NCI-H2107 (cell line): ENCODE measurements at regions not wholly inside any gene's neighbourhood (a gene's known extent, or its start where the extent isn't known, plus 50 kb on each side); places are given as distances from the start of the nearest gene placed in this dataset.
"Not testable (repeated sequence)": the region's sequence is repeated elsewhere in the genome, so short reads cannot be mapped to it uniquely, and the experiment has no call there.

ENCODE experiments used
- DNase-seq: peaks from one replicate; lab custom pipeline; 2025; lab: John Stamatoyannopoulos, UW

DNA sequence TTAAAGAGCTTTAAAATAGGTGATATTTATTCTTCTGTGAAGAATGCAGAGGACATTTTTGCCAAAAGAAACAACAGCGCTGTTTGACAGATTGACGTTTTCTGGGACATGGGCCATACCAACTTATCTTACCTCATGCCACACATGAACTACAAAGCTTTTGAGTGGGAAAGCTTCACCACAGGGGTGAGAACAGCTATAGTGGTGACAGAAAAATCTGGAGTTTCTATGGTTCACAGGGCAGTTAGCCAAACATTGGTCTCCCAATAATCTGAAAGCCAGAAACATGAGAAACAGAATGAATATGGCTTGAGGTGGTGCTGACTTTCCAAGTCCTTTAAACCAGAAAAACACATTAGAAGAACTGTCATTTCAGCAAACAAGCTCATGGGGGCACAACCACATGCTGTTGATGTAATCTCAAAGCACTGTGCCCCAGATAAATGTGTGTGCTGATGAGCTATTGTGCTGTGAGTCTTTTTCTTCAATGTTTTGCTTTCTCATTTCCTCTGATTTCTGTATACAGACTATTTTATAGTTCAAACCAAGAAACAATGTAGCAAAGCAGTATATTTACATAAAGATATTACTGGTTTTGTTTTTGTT lies 905.4 kb downstream of the SLC16A7 start:
- no peak for DNase-seq

DNA sequence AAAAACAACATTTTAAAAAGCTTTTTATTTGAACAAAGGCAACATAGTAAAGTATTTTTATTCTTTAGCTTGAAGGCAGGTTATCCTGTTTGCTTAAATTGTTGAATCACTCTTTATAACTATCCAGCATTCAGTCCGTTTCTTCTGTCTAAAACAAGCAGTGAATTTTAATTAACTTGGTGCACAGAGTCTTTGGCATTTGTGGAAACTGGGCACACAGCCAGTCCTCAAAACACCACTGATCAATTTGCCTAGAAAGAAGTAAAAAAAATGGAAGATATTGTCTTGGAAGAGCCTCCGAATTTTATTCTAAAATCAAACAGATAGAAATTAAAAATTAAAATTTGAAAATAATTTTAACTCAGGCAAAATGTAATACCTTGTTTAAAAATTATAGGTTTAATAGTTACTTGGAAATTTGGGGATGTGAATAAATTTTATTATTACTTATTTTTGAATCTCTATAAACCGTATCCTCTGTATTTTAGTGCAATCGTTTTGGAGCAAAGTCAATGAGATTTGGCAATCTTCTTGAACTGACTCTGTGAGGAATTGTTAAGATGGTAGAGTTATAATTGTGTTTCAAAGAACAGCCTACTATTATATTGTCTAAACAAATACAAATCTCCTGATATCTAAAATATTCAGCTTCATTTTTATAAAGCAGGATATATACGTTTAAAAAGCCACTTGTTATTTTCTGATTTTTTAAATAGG lies 927.0 kb downstream of the SLC16A7 start:
- DNase-seq, result no peak

DNA sequence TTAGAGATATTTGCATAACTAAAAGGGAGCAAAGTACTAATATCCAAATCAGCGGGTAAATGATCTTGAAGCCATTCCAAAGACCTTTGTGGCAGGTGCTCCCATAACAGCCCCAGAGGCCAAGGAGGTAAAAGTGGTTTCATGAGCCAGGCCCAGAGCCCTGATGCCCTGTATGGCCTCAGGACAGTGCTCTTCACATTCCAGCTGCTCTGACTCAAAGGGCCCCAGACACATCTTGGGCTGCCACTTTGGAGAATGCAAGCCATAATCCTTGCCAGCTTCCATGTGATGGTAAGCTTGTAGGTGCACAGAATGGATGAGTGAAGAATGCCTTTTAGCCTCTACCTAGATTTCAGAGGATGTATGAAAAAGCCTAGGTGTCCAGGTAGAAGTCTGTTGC lies 933.4 kb downstream of the SLC16A7 start:
- DNase-seq, result no peak

DNA sequence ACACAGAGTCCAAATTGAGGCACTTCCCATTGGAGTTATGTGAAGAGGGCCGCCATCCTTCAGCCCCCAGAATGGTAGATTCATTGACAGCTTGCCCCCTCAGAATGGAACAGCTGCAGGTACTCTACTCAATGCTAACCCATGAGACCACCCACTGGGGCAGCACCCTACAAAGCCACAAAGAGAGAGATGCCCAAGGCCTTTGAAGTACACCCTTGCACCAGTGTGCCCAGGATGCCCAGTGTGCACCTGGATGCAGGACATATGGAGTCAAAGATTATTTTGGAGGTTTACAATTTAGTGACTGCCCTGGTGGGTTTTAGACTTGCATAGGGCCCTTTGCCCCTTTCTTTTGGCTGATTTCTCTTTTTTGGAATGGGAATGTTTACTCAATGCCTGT lies 933.9 kb downstream of the SLC16A7 start:
- no peak for DNase-seq

DNA sequence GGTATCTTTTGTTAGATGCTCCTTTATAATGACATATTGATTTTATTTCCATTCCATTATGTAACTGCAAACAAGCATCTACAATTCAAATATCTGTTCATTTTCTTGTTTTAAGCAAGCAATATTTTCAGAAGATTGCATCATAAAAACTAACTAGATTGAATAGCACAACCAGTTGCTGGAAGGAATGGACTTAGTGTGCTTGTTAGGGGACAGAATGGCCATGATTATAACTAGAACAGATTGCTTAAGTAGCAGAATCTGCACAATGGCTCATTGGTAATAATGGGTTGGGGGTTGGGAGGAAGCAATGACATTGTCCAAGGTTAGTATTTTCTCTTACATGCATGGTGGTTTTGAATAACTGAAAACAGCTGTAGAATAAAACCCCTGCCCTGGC lies 939.5 kb downstream of the SLC16A7 start:
- no peak for DNase-seq

DNA sequence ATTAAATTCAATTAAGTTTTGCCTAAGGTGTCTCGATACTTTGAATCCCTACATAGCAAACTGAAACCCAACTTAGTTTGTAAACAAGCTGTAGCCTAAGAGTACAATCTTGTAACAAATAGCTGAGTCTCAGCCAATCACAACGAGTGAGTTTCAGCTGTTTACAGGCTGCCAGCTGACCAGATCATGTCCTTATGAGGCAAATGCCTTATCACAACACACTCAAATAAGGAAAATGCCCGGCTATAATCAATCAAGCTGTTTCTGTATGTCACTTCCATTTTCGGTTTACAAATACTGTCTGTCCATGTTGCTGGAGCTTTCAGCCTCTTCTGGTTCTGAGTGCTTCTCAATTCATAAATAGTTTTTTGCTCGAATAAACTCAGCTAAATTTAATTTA lies 943.8 kb downstream of the SLC16A7 start:
- DNase-seq, result no peak

DNA sequence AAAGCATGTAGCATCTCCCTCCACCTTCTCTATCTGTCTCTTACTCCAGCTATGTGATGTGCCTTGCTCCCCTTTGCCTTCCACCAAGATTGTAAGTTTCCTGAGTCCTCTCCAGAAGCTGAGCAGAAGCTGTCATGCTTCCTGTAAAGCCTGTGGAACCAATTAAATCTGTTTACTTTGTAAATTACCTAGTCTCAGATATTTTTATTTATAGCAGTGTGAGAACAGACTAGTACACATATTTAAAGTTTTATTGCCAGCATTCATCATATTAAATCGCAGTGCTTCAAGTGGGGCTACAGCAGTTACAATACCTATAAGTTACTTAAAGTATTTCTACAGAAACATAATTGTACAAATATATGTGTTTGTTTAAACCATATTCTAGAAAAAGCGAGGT lies 973.1 kb downstream of the SLC16A7 start:
- DNase-seq, result no peak

DNA sequence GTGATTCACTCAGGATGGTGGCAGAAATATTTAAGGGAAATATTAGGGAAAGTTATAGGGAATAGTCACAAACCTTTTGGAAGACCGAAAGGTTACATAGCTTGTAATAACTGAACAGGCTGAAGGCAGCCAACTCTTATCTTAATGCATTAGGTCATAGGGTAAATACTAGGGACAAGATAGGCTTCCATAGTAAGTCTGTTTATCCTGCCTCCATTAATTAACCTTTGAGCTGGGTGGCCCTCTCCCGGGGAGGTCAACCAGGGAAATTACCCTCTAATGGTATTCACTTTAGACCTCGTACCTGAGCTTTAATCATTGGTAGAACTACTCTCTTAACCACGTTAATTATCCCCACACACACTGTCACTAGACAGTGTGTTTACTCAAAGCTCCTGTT lies 981.8 kb downstream of the SLC16A7 start:
- no peak for DNase-seq

DNA sequence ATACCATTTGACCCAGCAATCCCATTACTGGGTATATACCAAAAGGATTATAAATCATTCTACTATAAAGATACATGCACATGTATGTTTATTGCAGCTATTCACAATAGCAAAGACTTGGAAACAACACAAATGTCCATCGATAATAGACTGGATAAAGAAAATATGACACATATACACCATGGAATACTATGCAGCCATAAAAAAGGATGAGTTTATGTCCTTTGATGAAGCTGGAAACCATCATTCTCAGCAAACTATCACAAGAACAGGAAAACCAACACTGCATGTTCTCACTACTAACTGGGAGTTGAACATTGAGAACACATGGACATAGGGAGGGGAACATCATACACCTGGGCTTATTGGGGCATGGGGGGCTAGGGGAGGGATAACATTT lies 991.8 kb downstream of the SLC16A7 start:
- not testable (repeated sequence) for DNase-seq

DNA sequence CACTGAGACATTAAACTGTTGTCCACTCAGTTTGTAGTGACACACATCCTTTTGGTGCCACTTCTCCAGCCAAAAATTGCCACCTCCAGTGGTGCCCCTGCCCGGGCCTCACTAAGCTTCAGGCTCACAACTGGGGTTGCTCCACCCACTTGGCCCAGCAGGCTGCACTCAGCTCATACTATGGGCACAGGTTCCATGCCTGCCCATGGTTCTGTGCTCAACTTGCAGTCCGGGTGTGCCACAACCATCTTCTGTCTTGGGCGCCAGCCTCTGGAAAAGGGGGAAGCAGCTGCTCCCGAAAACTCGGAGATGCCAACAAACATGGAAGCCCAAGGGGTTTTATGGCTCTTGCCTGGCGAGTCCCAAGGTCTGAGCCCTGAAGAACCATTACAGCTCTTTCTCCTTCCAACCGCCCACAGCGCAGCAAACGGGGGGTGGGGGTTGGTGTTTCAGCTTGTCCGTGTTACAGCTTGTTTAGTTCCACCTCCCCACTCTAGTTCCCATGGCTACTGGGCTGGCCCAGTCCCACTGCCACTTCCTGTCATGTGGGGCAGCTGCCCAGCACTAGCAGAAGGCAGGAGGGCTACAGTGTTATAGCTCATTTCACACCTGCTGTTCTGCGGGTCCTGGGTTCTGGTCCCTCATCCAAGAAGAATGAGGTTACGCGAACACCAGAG lies 998.3 kb downstream of the SLC16A7 start:
- no peak for DNase-seq

DNA sequence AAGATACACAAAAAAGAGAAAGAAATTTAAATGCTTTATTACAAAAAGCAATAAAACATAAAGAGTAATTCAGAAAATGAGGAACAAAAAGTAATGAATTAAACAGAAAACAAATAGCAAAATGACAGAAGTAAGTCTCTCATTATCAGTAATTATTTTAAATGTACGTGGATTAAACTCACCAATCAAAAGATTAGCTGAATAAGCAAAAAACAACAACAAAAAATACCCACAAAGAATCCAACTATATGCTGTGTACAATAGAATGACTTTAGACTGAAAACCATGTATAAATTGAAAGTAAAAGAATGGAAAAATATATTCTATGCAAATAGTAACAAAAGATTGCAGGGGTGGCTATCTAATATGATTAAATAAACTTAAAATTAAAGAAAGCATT lies 1006.8 kb downstream of the SLC16A7 start:
- DNase-seq, result no peak

DNA sequence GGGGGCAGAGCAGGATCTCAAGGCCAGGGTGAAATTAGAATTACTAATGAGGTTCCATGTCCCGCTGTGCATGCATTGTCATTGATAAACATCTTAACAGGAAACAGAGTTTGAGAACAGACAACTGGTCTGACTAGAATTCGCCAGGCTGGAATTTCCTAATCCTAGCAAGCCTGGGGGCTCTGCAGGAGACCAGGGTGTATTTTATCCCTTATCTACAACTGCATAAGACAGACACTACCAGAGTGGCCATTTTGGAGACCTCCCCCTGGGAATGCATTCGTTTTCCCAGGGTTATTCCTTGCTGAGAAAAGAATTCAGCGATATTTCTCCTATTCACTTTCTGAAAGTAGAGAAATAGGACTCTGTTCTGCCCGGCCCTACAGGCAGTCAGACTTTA lies 1007.6 kb downstream of the SLC16A7 start:
- DNase-seq, result not testable (repeated sequence)

DNA sequence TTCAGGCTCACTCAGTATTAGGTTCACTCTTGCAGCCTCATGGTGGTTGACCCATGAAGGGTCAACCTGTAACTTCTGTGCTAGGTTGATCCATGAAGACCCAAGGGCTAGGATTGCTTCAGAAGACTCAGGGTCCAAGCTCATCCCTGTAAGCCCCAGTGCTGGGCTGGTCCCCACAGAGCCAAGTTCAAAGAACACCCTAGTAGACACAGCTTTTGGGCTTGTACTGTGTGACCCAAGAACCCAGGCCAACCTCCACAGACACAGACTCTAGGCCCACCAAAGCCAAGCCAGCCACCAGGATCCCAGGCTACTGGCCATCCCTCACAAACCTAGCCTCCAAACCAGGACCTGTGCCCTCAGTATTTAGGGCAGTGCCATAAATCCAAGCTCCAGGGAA lies 1020.6 kb downstream of the SLC16A7 start:
- DNase-seq, result no peak

DNA sequence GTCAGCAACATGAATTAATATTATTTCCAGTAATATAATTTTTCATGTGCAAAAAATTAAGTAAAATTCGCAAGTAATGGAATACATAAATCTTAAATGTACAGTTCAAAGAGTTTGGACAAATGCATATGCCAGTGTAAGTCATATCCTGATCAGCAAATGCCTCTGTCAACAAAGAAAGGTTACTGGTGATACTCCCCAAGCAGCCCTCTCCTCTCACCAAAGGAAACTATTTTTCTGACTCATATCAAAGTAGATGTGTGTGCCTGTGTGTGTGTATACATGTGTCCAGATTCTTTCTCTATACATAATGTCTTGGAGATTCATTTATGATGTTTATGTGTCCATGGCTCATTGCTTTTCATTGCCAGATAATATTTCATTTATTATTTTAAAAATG lies 1035.0 kb downstream of the SLC16A7 start:
- no peak for DNase-seq

DNA sequence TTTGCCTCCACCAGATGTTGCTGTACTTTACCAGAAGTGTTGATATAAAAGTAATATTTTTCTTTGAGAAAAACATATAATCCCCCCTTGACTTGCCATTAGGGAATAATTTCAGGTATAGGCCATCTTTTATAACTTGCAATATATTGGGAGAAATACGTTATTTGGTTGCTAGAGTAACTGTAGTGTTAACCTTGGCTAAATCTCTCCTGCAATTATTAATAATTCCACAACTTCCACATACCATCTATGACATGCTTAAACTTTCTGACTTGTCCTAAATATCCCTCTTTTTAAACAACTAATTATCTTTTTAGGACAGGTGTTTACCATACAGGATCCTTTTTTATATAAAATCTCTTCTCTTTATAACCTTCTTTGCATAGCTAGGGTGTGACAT lies 1048.2 kb downstream of the SLC16A7 start:
- DNase-seq, result no peak

DNA sequence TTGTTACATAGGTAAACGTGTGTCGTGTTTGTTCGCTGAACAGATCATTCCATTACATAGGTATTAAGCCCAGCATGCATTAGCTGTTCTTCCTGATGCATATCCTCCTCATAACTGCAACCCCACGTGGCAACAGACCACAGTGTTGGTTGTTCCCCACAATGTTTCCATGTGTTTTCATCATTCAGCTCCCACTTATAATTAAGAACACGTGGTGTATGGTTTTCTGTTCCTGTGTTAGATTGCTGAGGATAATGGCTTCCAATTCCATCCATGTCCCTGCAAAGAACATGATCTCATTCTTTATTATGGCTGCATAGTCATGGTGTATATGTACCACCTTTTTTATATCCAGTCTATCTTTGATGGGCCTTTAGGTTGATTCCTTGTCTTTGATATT lies 1071.1 kb downstream of the SLC16A7 start:
- DNase-seq, result no peak

DNA sequence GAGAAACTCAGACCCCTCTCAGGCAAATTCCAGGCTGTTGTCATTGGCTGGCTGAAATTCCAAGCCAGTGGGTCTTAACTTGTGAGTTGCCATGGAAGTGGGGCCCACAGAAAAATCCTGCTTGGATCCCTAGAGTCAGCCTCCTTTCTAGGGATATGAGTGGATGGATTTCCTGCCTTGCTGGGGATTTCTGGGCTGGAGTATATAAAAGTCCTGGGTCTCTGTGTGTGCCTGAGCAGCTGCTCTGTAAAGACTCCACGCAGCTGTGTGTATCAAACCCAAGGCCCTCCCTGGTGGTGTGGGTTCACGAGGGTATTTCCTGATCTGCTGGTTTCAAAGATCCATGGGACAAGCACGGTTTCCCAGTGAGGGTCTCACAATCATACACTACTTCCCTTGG lies 1077.1 kb downstream of the SLC16A7 start:
- no peak for DNase-seq

DNA sequence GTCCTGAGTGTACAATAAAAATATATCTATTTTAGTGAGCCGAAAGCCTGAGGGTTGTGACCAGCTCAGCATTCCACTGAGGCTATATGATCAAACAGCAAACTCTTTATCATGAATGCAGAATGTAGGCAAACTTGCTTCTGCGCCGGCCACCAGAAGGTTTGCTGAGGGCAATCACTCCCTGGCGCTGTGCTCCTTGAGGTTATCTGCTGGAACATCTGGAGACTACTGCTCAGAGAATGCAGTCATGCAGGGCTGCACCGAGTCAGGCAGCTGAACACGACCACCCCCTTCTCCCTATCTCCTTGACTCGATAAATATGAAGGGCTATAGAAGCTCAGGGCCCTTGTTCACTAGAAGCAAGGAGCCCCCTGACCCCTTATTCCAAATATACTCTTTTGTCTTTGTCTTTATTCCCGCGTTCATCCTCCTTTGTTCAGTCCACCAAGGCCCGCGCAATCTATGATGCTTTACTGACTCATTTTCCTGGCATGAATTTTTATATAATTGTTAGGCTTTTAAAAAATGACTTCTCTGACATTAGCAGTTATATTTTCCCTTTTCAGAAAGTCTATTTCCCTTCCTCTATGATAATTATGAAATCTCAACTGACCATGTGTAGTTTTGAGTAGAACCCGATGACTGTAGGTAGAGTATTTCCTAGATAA lies 1089.3 kb downstream of the SLC16A7 start:
- no peak for DNase-seq

DNA sequence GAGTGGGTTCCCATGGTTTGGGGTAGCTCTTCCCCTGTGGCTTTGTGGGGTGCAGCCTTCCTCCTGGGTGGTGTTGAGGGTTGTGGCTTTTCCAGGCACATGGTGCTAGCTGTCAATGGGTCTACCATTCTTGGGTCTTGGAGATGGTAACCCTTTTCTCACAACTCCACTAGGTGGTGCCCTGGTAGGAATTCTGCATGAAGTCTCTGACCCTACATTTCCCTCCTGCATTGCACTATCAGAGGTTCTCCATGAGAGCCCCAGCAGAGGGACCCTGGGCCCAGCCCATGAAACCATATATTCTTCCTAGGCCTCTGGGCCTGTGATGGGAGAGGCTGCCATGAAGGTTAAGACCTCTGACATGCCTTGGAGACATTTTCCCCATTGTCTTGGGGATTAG lies 1093.3 kb downstream of the SLC16A7 start:
- no peak for DNase-seq

DNA sequence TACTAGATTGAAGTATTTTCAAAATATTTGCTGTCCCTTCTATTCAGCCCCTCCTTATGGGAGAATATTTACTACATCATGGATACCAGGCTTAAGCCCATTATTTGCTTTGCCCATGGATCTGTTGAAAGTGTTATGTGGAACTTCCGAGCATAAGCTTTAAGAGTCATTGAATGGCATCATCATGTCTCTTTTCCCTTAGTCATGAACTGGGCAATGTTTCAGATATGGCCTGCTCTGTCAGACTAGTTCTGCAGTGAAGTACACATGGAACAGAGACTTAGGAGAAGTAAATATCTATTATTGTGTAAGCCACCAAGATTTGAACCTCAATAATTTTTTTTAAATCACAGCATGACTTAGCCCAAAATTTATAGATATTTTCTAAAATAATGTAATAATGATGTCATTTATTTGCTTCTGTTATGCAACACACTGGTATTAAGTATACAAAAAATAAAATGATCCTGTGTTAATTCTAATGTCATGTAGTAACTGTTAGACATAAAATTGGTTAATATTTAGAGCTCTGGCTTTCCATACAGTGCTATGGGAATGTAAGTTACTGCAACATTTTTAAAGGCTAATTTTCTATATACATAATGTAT lies 1097.3 kb downstream of the SLC16A7 start:
- DNase-seq, result no peak

DNA sequence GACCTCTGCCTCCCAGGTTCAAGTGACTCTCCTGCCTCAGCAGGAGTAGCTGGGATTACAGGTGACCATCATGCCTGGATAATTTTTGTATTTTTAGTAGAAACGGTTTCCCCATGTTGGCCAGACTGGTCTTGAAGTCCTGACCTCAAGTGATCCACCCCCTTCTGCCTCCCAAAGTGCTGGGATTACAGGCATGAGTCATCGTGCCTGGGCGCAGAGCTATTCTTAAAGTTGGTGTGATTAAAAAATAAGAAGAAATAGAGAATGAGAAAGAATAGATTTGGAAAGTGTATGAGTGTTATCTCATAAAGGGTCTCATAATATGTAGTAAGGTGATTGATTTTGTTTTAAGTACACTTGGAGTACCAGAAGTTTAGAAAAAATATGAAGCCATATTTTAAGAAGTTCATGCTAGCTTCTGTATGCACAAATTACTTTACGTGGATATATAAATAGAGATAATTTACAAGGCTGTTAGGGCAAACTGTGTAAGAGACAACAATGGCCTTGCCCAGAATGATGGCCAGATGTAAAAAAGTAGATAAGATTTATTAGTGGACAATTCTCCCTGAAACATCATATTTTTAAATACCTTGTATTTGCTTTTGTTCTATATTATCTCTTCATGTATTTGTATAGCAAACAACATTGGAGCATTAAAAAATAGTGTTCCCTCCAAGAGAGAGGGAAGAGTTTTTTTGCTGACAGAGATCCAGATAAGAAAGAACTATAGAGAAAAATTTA lies 1108.5 kb downstream of the SLC16A7 start:
- no peak for DNase-seq

DNA sequence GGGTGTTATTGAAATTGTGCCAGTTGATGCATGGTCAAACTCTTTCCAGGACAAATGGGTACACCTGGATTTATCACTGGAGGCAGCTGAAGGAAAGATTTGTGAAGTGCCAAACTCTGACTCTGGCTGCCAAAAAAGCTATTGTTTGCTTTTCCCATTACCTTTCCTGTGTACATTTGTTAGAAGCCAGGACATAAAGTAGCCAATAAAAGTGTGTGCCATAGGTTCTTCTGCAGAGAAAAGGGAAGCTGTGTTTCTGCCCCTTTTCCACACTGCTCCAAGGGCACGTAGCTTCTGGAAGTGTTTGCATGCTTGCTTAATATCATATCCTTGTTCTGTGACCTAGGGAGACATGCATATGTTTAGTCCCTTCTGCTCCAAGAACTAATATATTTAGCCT lies 1114.4 kb downstream of the SLC16A7 start:
- no peak for DNase-seq
